Stimulated activated CD8-positive, alpha-beta memory T cell treated with anti-CD3 and anti-CD28 coated beads, Interleukin-4, amount 100 ng/mL, for 48 hours (primary cell): ENCODE measurements at regions not wholly inside any gene's neighbourhood (a gene's known extent, or its start where the extent isn't known, plus 50 kb on each side); places are given as distances from the start of the nearest gene placed in this dataset.

Source experiments
- DNase-seq: peaks from one replicate; pipeline ENCODE4 v3.0.0-alpha.2; 2020

- no peak for DNase-seq
These were observed 264.0 kb upstream of the TSHZ2 start for GRCh38 chr20:52708137-52708536.

- no peak for DNase-seq
These were observed 267.6 kb upstream of the TSHZ2 start for GRCh38 chr20:52704553-52704952.

- DNase-seq = no peak
These were observed 283.8 kb upstream of the TSHZ2 start for GRCh38 chr20:52688345-52688744.

GRCh38 chr20:52684905-52685304 lies 287.3 kb upstream of the TSHZ2 start:
- no peak for DNase-seq

DNA sequence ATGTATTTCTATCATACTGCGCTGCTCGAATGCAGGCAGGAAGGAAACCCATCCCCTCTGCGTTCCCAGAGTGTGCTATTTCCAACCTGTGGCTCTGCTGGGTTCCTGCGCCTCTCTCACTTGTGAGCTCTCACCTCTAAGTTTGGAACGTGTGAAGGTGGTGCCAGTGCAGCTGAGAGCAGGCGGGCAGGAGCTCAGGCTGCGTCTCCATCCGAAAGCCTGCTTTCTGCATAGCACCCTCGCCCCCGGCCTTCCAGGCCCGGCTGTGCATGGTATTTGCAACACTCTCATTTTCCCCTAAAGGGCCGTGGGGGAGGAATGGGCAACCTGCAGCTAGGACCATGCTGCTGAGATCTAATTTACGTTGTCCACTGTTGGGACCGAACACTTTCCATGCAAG lies 288.0 kb upstream of the TSHZ2 start:
- DNase-seq = no peak

DNA sequence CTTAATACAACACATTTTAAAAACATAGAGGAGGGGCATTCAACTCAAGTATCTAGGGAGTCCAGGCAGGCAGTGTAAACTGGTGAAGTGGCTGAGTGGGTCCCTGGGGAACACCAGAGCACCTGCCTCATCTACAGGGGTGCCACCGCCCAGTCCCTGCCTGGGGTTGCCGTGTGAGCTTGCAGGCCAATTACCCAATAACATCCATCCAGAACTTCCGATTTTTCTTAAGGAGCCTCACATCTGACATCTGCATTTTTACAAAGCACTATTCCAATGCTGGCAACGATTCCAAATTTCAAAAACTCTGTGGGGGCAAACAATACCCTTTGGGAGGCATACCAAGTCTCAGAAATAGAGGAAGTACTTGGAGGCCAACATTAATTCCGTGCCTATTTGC lies 288.4 kb upstream of the TSHZ2 start:
- no peak for DNase-seq

DNA sequence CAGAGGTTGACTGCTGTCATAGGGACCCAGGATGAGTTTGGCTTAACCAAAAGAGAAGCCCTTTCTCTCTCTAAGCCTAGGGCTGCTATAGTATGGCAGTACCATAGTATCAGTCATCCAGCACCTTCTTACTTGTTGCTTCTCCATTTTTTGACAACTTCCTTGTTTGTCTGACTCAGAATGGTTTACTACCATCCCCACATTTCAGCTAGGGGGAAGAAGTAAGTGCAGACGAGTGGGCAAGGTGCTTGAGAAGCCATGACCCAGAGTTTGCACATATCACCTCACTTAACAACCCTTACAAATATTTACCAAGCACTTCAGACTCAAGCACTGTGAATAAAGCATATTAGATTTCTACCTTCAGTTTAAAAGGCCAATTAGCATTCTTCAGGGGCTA lies 289.9 kb upstream of the TSHZ2 start:
- no peak for DNase-seq

DNA sequence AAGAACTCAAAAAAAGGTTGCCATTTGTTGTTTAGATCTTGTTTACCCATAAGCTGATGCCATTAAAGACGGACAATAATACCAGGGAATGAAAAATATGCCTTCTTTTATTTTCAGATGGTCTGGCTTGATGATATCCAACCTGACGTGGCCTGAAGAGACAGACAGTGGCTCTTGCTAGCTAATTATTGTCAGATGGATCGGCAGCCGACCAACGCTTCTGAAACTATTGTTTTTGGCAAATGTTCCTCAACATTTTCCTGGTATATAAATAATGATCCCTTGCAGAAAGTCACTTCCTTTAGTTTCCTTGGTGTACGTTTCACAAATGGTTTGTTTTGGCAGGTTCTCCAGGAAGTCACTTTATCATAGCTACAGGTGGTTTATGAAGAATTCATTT lies 290.9 kb upstream of the TSHZ2 start:
- DNase-seq = no peak

DNA sequence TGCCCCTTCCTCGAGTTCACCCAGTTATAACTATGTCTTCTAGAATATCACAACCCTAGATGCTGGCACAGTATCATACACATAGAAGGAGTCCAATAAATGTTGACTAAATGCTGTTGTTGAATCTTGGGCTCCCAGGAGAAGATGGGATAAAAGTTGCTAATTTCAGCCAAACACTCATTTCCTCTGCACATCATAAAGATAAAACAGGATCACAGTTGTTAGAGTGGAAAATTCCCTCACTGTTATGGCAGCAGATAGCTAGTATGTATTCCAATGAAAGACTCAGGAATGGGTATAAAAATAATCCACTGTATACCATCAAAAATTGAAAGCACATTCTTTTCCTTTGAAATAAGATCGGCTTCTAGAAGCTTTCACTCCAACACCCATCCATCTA lies 294.9 kb upstream of the TSHZ2 start:
- no peak for DNase-seq

GRCh38 chr20:52676283-52676995 lies 295.7 kb upstream of the TSHZ2 start:
- no peak for DNase-seq

- no peak for DNase-seq
These were observed 296.8 kb upstream of the TSHZ2 start for GRCh38 chr20:52675375-52675774.

DNA sequence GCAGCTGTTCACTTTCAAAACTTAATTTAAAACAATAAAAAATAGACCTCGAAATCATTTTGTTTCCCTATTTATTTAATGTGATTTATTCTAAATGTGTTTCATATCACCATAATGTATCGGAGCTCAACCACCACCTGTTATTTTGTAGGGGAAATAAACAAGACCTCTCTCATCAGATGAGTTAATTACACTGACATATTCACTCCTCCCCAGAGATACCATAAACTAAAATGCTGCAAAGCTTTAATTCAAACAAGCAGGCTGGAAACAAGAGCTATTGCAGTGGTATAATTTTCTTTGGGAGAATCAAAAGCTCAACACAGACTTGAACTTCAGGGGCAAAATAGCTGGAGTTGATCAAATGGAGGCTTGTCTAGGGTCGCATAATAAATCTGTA lies 303.5 kb upstream of the TSHZ2 start:
- no peak for DNase-seq

- no peak for DNase-seq
These were observed 304.8 kb upstream of the TSHZ2 start for GRCh38 chr20:52667358-52667757.

- no peak for DNase-seq
These were observed 306.7 kb upstream of the TSHZ2 start for GRCh38 chr20:52665441-52665840.

- DNase-seq = no peak
These were observed 316.8 kb upstream of the TSHZ2 start for GRCh38 chr20:52655395-52655794.

DNA sequence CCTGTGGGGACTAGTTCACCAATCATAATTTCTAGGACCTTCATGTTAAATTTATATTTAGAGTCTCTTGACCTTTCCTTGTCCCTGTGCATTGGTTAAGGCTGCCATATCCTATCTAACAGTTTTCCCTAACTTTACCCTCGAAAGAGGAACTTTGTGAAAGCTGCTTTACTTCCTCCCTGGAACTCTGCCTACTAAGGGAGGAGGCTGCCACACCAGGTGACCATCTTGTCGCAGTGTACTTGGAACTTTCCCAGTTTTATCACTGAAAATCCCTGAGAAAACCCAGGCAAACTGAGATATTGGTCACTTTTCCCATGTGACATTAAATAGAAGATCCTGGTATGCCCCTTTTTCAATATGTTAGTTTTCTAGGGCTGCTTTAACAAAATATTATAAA lies 317.6 kb upstream of the TSHZ2 start:
- no peak for DNase-seq

GRCh38 chr20:52652271-52652670 lies 319.9 kb upstream of the TSHZ2 start:
- no peak for DNase-seq

DNA sequence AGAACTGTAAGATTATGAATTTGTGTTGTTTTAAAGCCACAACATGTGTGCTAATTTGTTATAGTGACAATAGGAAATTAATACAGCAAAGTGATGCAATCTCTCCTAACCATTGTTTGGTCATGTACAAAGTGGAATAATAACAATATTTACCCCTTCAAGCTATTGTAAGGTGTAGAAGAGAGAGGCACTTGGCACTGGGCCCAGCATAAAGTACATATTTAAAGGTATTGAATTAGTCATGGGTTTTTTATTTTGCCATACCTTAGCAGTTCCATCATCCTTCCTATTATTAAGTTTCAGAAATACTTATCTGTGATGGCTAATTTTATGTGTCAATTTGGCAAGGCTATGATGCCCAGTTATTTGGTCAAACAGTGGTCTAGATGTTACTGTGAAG lies 322.4 kb upstream of the TSHZ2 start:
- no peak for DNase-seq

GRCh38 chr20:52645822-52646221 lies 326.3 kb upstream of the TSHZ2 start:
- no peak for DNase-seq

DNA sequence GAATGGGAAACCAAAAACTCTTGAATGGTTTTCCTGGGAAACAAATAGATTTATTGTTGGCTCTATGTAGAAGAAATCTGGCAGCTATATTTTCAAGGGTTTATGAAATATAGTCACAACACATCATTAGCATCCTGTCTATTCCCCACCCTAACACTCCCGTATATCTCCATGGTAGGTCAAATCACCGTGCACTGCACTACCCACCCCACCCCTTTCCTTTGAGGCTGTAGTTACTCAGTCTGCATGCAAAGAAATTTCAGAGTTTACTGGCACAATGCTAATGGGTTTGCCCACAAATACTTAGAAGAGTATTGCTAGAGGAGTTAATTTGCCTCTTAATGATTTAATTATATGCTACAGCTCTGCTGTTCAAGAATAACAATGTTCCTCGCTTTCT lies 329.1 kb upstream of the TSHZ2 start:
- DNase-seq = no peak

- no peak for DNase-seq
These were observed 335.0 kb upstream of the TSHZ2 start for GRCh38 chr20:52637201-52637600.

DNA sequence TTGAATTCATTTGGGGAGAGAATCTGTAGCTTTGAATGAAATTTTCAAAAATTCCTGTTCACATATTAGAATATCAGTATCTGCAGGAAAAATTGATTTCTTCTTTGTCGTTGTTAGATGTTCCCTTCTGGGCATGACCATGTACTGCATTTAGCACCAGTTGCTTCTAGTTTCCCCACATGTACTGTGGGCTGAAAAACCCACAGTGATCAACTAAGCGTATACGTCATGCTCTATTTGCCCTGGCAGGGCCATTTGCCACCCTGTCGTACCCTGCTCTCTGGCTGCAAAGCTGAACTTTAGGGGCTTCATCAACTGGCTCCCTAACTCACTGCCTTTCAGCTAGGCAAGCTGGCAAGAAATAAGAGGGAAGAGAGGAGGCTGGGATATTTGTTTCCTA lies 340.7 kb upstream of the TSHZ2 start:
- no peak for DNase-seq

- DNase-seq = no peak
These were observed 342.0 kb upstream of the TSHZ2 start for GRCh38 chr20:52630138-52630537.

GRCh38 chr20:52624281-52624680 lies 347.9 kb upstream of the TSHZ2 start:
- DNase-seq = no peak

DNA sequence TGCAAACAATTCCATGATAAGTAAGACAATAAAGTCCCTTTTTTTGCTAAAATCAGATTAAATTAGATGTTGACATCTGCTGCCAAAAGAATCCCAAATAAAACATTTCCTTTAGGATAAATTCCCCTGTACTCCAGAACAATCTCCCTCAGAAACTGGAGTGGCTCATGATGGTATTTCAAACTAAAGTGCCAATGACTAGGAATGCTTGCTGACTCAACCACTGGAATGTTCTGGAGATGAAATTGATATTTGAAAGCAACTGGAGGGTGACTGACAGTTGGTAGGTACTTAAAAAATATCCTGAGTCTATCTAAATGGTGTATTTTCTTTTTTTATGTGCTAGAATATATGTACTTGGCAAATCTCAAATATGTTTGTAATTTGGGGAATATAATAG lies 350.1 kb upstream of the TSHZ2 start:
- DNase-seq = no peak

GRCh38 chr20:52621401-52621800 lies 350.8 kb upstream of the TSHZ2 start:
- DNase-seq = no peak
